K562 (cell line): ENCODE measurements at regions not wholly inside any gene's neighbourhood (a gene's known extent, or its start where the extent isn't known, plus 50 kb on each side); places are given as distances from the start of the nearest gene placed in this dataset.

Experiments used
- ATAC-seq: fragments of 200-7000 bp; cut with Tn5 transposase; 3 replicates; pipeline ENCODE4 v1.9.1; 2020; ENCODE audit warnings: moderate library complexity
- BruUV-seq: library from RNA; stranded (reverse); fragments of 400-500 nt; replicated peaks from 2 replicates; lab custom pipeline; 2021; lab: Mats Ljungman, UMichigan
- CTCF ChIA-PET: fragments of 300-600 bp; formaldehyde crosslinking; extraction: SDS; loops from one replicate; lab custom pipeline; 2021; ENCODE audit warnings: low intra/inter-chr PET ratio; lab: Yijun Ruan, JAX
- POLR2A ChIA-PET: fragments of 300-600, 350-650 bp; sonication (Branson Sonifier 250); formaldehyde crosslinking; extraction: SDS; loops from one replicate; lab custom pipeline; 2021; ENCODE audit warnings: antibody characterized with exemption, inconsistent platforms; lab: Yijun Ruan, JAX
- DNase-seq, 4 experiments: peaks; one replicate each; pipeline versions ENCODE4 v3.0.0 to v3.0.0-alpha.2; 2011 to 2018; ENCODE audit warnings: low spot score in 3 of 4, mixed read lengths in 3 of 4; ENCODE audit errors: extremely low read depth in 1 of 4
- FAIRE-seq: peaks from 2 replicates; lab custom pipeline; 2011; peaks lifted over from hg19 to GRCh38; lab: Jason Lieb, UNC
- H2AFZ ChIP-seq: 2 replicates; pipeline ENCODE4 v1.6.0; 2011; ENCODE audit warnings: low read depth, low read length, control low read depth, inconsistent platforms
- H3K27ac ChIP-seq: fragments of 200-600 bp; 3 replicates; pipeline ENCODE4 v1.8.0; 2011; ENCODE audit warnings: low read depth, mild to moderate bottlenecking, control low read depth, inconsistent platforms, low read length, moderate library complexity, mixed read lengths; ENCODE audit errors: extremely low read depth
- H3K27me3 ChIP-seq, 2 experiments: fragments of 300-600 bp in 1 of 2; 2 replicates in 1 of 2; 3 replicates in 1 of 2; pipeline versions ENCODE4 v1.6.0 to v1.8.0; 2011; ENCODE audit warnings: inconsistent platforms in 2 of 2, low read length in 2 of 2, mild to moderate bottlenecking in 1 of 2, mixed read lengths in 1 of 2, moderate library complexity in 1 of 2; ENCODE audit not compliant: control insufficient read depth in 2 of 2, insufficient read depth in 2 of 2
- H3K36me3 ChIP-seq: fragments of 300-600 bp; 3 replicates; pipeline ENCODE4 v1.8.0; 2011; ENCODE audit warnings: mild to moderate bottlenecking, low read length, inconsistent platforms; ENCODE audit not compliant: control insufficient read depth, insufficient read depth
- H3K4me1 ChIP-seq, 2 experiments: fragments of 200-600 bp in 1 of 2; replicated peaks in 1 of 2; 2 replicates in 1 of 2; 3 replicates in 1 of 2; pipeline versions ENCODE4 v1.5.1 to v1.8.0; 2011; ENCODE audit warnings: inconsistent platforms in 2 of 2, low read length in 2 of 2, mild to moderate bottlenecking in 1 of 2, mixed read lengths in 1 of 2, moderate library complexity in 1 of 2; ENCODE audit not compliant: control insufficient read depth in 2 of 2, insufficient read depth in 2 of 2
- H3K4me2 ChIP-seq: 2 replicates; pipeline ENCODE4 v1.6.1; 2011; ENCODE audit warnings: low read length, control low read depth, inconsistent platforms, mixed read lengths; ENCODE audit not compliant: insufficient read depth
- H3K4me3 ChIP-seq: fragments of 200-600 bp; sonication (generic), shearing (Covaris generic); 2 replicates; pipeline ENCODE4 v1.5.1; 2016; ENCODE audit warnings: control low read depth, inconsistent platforms
- H3K79me2 ChIP-seq: fragments of 200-600 bp; 3 replicates; pipeline ENCODE4 v1.8.0; 2011; ENCODE audit warnings: low read length, inconsistent platforms; ENCODE audit not compliant: control insufficient read depth, insufficient read depth
- H3K9ac ChIP-seq, 2 experiments: 2 replicates each; pipeline versions ENCODE4 v1.6.0 to v1.6.1; 2011; ENCODE audit warnings: low read depth in 2 of 2, low read length in 2 of 2, control low read depth in 1 of 2, inconsistent platforms in 1 of 2, mild to moderate bottlenecking in 1 of 2, mixed read lengths in 1 of 2; ENCODE audit not compliant: insufficient read depth in 1 of 2
- H3K9me1 ChIP-seq: one replicate; pipeline ENCODE4 v1.6.0; 2011; ENCODE audit warnings: inconsistent platforms, mild to moderate bottlenecking, low read length, moderate library complexity; ENCODE audit not compliant: control insufficient read depth, insufficient read depth
- H3K9me3 ChIP-seq: replicated peaks from 2 replicates; pipeline ENCODE4 v1.5.1; 2011; ENCODE audit warnings: low read depth, low read length, inconsistent platforms; ENCODE audit not compliant: control insufficient read depth, insufficient read depth
- H4K20me1 ChIP-seq: replicated peaks from 2 replicates; pipeline ENCODE4 v1.6.1; 2011; ENCODE audit warnings: low read length, inconsistent platforms, mixed read lengths; ENCODE audit not compliant: control insufficient read depth, insufficient read depth
- DPF2 ChIP-seq: fragments of 450-650 bp; IDR thresholded peaks from 2 replicates; pipeline ENCODE4 v1.6.1; 2016
- GTF2E2 ChIP-seq: fragments of 200-800 bp; sonication (Bioruptor generic); IDR thresholded peaks from 2 replicates; pipeline ENCODE4 v1.6.1; 2016; ENCODE audit warnings: missing genetic modification characterization, missing compliant biosample characterization
- MEF2A ChIP-seq: IDR thresholded peaks from 2 replicates; pipeline ENCODE4 v1.6.1; 2011; ENCODE audit warnings: low read depth, mild to moderate bottlenecking, low read length, moderate library complexity; ENCODE audit not compliant: control insufficient read depth
- MYBL2 ChIP-seq, 2 experiments: fragments of 450-650 bp in 1 of 2; sonication (generic) in 1 of 2; formaldehyde crosslinking in 1 of 2; IDR thresholded peaks; 2 replicates each; pipeline versions ENCODE4 v1.6.1 to v1.8.1; 2017 to 2022; ENCODE audit warnings: borderline replicate concordance in 1 of 2, inconsistent platforms in 1 of 2, low read depth in 1 of 2, mild to moderate bottlenecking in 1 of 2, missing genetic modification reagents in 1 of 2, moderate library complexity in 1 of 2
- NUFIP1 ChIP-seq: fragments of 450-650 bp; IDR thresholded peaks from 2 replicates; pipeline ENCODE4 v1.6.1; 2018; ENCODE audit not compliant: partially characterized antibody
- PTTG1 ChIP-seq: fragments of 450-650 bp; IDR thresholded peaks from 2 replicates; pipeline ENCODE4 v1.6.1; 2016; ENCODE audit warnings: low read depth, mild to moderate bottlenecking, missing genetic modification characterization, missing compliant biosample characterization
- WGBS: fragments of 100-300 bp; shearing (Covaris generic); methylation state at CpG from one replicate; pipeline ENCODE4 v1.1.6; 2016; ENCODE audit warnings: low coverage, mixed read lengths; ENCODE audit not compliant: insufficient coverage; ENCODE audit errors: missing lambda C conversion rate; 5-methylcytosine and 5-hydroxymethylcytosine counted together
- in situ Hi-C: fragments of 300-500 bp; cut with MboI; formaldehyde crosslinking; loops from 4 replicates; pipeline ENCODE4 v1.15.0; 2018; ENCODE audit warnings: inconsistent platforms, mixed read lengths
- intact Hi-C: fragments of 100-400 bp; cut with micrococcal nuclease; formaldehyde crosslinking; loops from 2 replicates; pipeline ENCODE4 v1.14.2; 2022
- TF ChIP-seq, protein P1 (sequence below): IDR thresholded peaks from 2 replicates; pipeline ENCODE4 v1.6.1; 2011; ENCODE audit warnings: borderline replicate concordance, low read depth, mild to moderate bottlenecking, moderate library complexity, low read length; ENCODE audit not compliant: insufficient read depth, poor library complexity, severe bottlenecking

GRCh38 chr6:165917576-165917975 is 250.1 kb downstream of the TBXT start:
- FAIRE-seq (no peak), ATAC-seq (no peak), DNase-seq (no peak)
- no peaks in the 10 kb centered on the region for H3K9me1 ChIP-seq
- H3K4me1 ChIP-seq = no peaks in the 10 kb centered on the region
- no peak overlapping the region for H3K27ac ChIP-seq
- no peak overlapping the region for H3K4me2 ChIP-seq
- BruUV-seq = no TSS peak
- peaks cover 5 to 17% of the 10 kb centered on the region in 2 experiments; a peak in 4 of 5 replicates for H3K27me3 ChIP-seq
- no peak overlapping the region for H3K4me3 ChIP-seq
- no peak overlapping the region for H3K9ac ChIP-seq
- no peaks in the 10 kb centered on the region for H4K20me1 ChIP-seq
- no peaks in the 10 kb centered on the region for H3K79me2 ChIP-seq
- intact Hi-C loops = no loop called here
- 0% methylated on average over 13 of the region's 14 CpGs for WGBS
- H3K9me3 ChIP-seq = no peaks in the 10 kb centered on the region
- H3K36me3 ChIP-seq = no peaks in the 10 kb centered on the region
- TF ChIP-seq, protein P1, sequence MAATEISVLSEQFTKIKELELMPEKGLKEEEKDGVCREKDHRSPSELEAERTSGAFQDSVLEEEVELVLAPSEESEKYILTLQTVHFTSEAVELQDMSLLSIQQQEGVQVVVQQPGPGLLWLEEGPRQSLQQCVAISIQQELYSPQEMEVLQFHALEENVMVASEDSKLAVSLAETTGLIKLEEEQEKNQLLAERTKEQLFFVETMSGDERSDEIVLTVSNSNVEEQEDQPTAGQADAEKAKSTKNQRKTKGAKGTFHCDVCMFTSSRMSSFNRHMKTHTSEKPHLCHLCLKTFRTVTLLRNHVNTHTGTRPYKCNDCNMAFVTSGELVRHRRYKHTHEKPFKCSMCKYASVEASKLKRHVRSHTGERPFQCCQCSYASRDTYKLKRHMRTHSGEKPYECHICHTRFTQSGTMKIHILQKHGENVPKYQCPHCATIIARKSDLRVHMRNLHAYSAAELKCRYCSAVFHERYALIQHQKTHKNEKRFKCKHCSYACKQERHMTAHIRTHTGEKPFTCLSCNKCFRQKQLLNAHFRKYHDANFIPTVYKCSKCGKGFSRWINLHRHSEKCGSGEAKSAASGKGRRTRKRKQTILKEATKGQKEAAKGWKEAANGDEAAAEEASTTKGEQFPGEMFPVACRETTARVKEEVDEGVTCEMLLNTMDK = no peak
- TF ChIP-seq PTTG1 = no peak
- no peak for TF ChIP-seq GTF2E2
- TF ChIP-seq MYBL2 (IDR thresholded peaks at IDR 0.05; ENCODE audit: low read depth) = no peak
- TF ChIP-seq MYBL2 (CRISPR knock-in tag; IDR thresholded peaks at IDR 0.05; ENCODE audit: borderline replicate concordance) = no peak
- no peak for TF ChIP-seq DPF2
- TF ChIP-seq NUFIP1 = no peak
- no peak for TF ChIP-seq MEF2A
- ChIA-PET POLR2A (no interaction called here), CTCF (no interaction called here)
- in situ Hi-C loops = no loop called here
- H2AFZ ChIP-seq = no peak overlapping the region
